ENCODE measurements at regions not wholly inside any gene's neighbourhood (a gene's known extent, or its start where the extent isn't known, plus 50 kb on each side); places are given as distances from the start of the nearest gene placed in this dataset.
"Not testable (repeated sequence)": the region's sequence is repeated elsewhere in the genome, so short reads cannot be mapped to it uniquely, and the experiment has no call there.

DNA sequence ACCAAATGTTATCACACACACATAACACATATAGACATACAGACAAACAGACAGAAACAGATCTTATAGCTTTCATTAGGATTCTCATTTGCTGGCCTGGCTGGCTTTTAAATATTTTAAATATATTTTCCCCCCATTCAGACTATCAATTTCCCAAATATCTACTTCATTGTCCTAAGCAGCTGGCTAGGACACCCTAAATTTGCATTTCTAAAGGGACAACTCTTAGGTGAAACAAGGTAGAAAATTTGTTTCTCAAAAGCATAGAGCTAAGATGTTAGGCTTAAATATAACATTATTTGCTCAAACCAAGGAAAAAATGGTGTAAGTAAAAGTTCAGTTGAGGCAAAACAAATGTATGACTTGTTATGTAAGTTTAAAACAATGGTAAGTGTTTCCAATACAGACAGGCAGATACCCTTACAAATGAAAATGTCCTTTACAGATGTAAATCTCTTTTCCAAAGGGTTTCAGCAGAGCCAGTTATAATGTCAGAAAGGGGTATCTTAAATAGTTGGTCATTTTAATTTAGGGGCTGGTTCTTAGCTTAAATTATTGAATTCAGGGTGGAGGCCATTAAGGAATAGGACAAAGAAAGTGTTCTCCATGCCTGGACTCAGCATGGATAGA, 522.8 kb downstream of the DMRTA1 start:
- H3K9me3 Mint-ChIP-seq (ENCODE audit: insufficient read depth), result peaks cover 3% of the 10 kb centered on the region
- DNase-seq (no peak), ATAC-seq (no peak)
- no peaks in the 10 kb centered on the region for H3K4me1 Mint-ChIP-seq (ENCODE audit: low read depth)
- no peak overlapping the region for H3K4me3 Mint-ChIP-seq
- no peak overlapping the region for H3K27ac Mint-ChIP-seq
- POLR2A ChIA-PET, result no interaction called here
- CTCF ChIA-PET, result no interaction called here
- no peaks in the 10 kb centered on the region for H3K36me3 Mint-ChIP-seq (ENCODE audit: low read depth)
- no peaks in the 10 kb centered on the region for H3K27me3 Mint-ChIP-seq (ENCODE audit: low read depth)

DNA sequence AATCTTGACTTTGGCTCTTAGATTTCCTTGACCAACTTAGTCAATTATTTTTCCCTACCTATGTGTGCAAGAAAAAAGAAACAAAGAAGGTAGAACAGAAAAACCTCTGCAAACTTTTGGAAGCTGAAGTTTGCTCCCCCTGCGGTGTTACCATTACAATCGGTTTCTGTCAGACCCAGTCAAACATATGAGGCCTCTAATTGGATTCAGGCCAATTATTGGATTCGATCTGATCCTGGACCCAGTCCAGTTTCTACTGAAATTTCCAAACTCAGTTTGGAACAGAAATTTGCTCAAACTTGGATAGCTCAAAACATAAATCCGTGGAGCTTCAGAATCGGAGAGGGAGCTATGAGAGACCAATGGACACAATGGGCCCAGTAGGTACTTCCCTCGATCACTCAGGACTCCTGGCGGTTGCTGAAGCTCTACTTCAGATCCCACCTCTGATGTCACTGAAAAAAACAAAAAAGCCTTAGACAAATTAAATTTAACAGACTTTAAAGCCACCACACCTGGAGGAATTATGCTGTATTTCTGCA, 523.9 kb downstream of the DMRTA1 start:
- peaks cover 3% of the 10 kb centered on the region for H3K9me3 Mint-ChIP-seq (ENCODE audit: insufficient read depth)
- no peak overlapping the region for H3K4me3 Mint-ChIP-seq
- H3K27ac Mint-ChIP-seq, result no peak overlapping the region
- H3K27me3 Mint-ChIP-seq (ENCODE audit: low read depth), result no peaks in the 10 kb centered on the region
- no peaks in the 10 kb centered on the region for H3K4me1 Mint-ChIP-seq (ENCODE audit: low read depth)
- POLR2A ChIA-PET, result no interaction called here
- CTCF ChIA-PET, result no interaction called here
- ATAC-seq (no peak), DNase-seq (no peak)
- no peaks in the 10 kb centered on the region for H3K36me3 Mint-ChIP-seq (ENCODE audit: low read depth)

DNA sequence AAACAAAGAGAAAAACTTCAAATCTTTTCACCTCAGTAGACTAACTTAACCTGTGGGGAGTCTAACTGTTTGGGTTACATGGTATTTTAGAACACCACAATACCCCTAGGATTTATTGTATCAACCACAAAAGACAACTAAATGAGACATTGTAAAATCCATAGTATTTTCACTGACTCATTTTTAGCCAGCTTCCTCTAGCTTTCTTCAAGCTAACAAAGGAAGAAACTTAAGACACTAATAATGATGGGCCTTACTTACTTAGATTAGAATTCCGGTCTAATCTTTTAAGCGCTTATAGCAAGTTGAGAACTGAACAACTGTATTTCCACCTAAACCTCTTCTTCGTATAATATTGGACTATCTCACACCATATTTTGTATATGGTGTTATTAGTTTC, 529.3 kb downstream of the DMRTA1 start:
- Mint-ChIP-seq H3K27ac (no peak overlapping the region), H3K4me3 (no peak overlapping the region), H3K9me3 (ENCODE audit: insufficient read depth) (no peaks in the 10 kb centered on the region), H3K36me3 (ENCODE audit: low read depth) (no peaks in the 10 kb centered on the region), H3K4me1 (ENCODE audit: low read depth) (no peaks in the 10 kb centered on the region), H3K27me3 (ENCODE audit: low read depth) (no peaks in the 10 kb centered on the region)
- CTCF ChIA-PET, result no interaction called here
- no peak for DNase-seq
- ATAC-seq, result no peak
- POLR2A ChIA-PET, result no interaction called here

DNA sequence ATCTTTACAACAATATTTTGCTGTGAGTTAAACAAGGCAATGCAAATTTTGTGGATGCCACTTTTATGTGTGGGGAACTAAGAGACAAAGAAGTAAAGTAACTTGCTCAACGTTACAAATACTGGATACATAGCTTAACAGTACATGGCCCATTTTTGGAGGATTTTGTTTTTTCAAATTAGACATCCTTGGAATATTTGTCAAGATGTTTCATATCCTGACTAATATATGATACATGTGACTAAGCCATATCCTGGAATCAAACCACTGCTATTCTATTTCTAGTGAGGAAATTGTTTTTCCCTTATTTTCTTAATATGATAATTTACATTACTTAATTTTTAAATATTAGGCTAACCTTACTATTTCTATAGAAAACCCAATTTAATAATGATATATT, 529.8 kb downstream of the DMRTA1 start:
- POLR2A ChIA-PET, result no interaction called here
- Mint-ChIP-seq H3K4me1 (ENCODE audit: low read depth) (no peaks in the 10 kb centered on the region), H3K27me3 (ENCODE audit: low read depth) (no peaks in the 10 kb centered on the region), H3K36me3 (ENCODE audit: low read depth) (no peaks in the 10 kb centered on the region), H3K27ac (no peak overlapping the region), H3K9me3 (ENCODE audit: insufficient read depth) (no peaks in the 10 kb centered on the region), H3K4me3 (no peak overlapping the region)
- ATAC-seq (no peak), DNase-seq (no peak)
- CTCF ChIA-PET, result no interaction called here

DNA sequence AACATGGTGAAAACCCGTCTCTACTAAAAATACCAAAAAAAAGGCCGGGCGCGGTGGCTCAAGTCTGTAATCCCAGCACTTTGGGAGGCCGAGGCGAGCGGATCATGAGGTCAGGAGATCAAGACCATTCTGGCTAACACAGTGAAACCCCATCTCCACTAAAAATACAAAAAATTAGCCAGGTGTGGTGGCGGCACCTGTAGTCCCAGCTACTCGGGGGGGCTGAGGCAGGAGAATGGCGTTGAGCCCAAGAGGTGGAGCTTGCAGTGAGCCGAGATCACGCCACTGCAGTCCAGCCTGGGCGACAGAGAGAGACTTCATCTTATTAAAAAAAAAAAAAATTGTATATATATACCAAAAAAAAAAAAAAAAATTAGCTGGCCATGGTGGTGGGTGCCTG, 533.8 kb downstream of the DMRTA1 start:
- H3K27ac Mint-ChIP-seq; H3K4me1 Mint-ChIP-seq (ENCODE audit: low read depth); H3K9me3 Mint-ChIP-seq (ENCODE audit: insufficient read depth); POLR2A ChIA-PET; H3K4me3 Mint-ChIP-seq; H3K36me3 Mint-ChIP-seq (ENCODE audit: low read depth); DNase-seq; CTCF ChIA-PET; ATAC-seq; H3K27me3 Mint-ChIP-seq (ENCODE audit: low read depth): not testable (repeated sequence)

DNA sequence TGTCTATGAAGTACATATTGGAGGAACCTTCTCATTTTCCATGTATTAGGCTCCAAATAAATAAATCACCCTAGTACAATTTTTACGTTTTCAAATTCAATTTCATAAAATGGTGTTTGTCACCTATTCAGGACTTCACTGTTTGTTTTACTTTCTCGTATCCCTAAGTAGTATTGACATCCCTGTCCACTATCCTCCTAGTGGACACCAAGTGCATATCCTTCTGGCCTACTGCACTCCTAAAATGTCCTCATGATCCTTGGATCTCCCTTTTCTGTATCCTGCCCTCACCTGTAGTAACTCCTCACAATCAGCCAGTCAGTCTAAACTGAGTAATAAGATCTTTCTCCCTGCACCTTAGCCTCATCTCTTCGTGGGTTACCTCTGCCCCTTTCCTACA, 539.9 kb downstream of the DMRTA1 start:
- ChIA-PET POLR2A (no interaction called here), CTCF (no interaction called here)
- H3K27ac Mint-ChIP-seq, result no peak overlapping the region
- H3K9me3 Mint-ChIP-seq (ENCODE audit: insufficient read depth), result no peaks in the 10 kb centered on the region
- DNase-seq (no peak), ATAC-seq (no peak)
- no peaks in the 10 kb centered on the region for H3K36me3 Mint-ChIP-seq (ENCODE audit: low read depth)
- H3K4me1 Mint-ChIP-seq (ENCODE audit: low read depth), result no peaks in the 10 kb centered on the region
- no peak overlapping the region for H3K4me3 Mint-ChIP-seq
- no peaks in the 10 kb centered on the region for H3K27me3 Mint-ChIP-seq (ENCODE audit: low read depth)

DNA sequence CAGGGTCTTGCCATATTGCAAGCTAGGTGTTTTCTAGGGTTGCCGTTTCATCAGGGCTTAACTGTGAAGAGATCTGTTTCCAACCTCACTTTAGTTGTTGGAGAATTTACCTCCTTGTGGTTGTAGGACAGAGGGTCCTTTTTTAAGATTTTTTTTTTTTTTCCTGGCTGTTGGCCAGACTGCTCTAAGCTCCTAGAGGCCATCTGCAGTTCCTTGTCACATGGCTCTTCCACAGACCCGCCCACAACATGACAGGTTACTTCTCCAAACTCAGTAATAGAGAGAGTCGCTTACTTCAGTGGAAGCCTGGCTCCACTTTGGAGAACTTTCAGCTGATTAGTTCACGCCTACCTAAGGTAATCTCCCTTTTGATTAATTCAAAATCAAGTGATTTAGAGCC, 543.7 kb downstream of the DMRTA1 start:
- H3K9me3 Mint-ChIP-seq (ENCODE audit: insufficient read depth), result no peaks in the 10 kb centered on the region
- no peaks in the 10 kb centered on the region for H3K4me1 Mint-ChIP-seq (ENCODE audit: low read depth)
- POLR2A ChIA-PET, result no interaction called here
- H3K27me3 Mint-ChIP-seq (ENCODE audit: low read depth), result no peaks in the 10 kb centered on the region
- DNase-seq, result no peak
- no peaks in the 10 kb centered on the region for H3K36me3 Mint-ChIP-seq (ENCODE audit: low read depth)
- no peak overlapping the region for H3K4me3 Mint-ChIP-seq
- ATAC-seq, result no peak
- CTCF ChIA-PET, result interaction anchor here (0.6 kb wide), 1 partner anchor 570 kb away, joined by 3 read pairs; no protein-coding TSS in a partner anchor
- H3K27ac Mint-ChIP-seq, result no peak overlapping the region

DNA sequence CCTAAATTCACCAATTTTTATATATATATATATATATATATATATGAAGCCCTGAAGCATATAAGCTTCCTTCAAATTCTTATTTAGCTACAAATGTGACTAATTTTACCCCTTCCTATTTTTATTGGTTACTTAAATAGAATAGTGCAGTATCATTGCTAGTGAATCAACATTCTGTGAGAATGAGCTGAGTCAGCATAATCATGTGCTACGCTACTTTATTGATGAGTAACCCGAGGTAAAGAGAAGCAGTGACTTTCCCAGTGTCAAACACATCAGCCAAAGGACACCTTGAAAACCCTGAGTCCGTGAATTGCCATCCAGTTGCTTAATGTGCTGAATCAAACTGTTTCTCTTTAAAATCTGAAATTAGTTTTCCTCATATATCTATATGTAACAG, 546.2 kb downstream of the DMRTA1 start:
- ATAC-seq (no peak), DNase-seq (no peak)
- H3K27ac Mint-ChIP-seq, result no peak overlapping the region
- no peaks in the 10 kb centered on the region for H3K36me3 Mint-ChIP-seq (ENCODE audit: low read depth)
- CTCF ChIA-PET, result no interaction called here
- no peaks in the 10 kb centered on the region for H3K27me3 Mint-ChIP-seq (ENCODE audit: low read depth)
- no peak overlapping the region for H3K4me3 Mint-ChIP-seq
- POLR2A ChIA-PET, result no interaction called here
- no peaks in the 10 kb centered on the region for H3K4me1 Mint-ChIP-seq (ENCODE audit: low read depth)
- H3K9me3 Mint-ChIP-seq (ENCODE audit: insufficient read depth), result peaks cover 8% of the 10 kb centered on the region

DNA sequence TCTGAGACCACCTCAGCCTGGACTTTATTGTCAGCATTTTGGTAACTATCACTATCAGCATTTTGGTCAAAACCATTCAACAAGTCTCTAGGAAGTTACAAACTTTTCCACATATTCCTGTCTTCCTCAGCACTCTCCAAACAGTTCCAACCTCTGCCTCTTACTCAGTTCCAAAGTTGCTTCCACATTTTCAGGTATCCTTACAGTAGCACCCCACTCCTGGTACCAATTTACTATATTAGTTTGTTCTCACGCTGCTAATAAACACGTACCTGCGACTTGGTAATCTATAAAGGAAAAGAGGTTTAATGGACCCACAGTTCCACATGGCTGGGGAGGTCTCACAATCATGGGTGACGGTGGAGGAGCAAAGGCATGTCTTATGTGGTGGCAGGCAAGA, 551.3 kb downstream of the DMRTA1 start:
- H3K4me1 Mint-ChIP-seq (ENCODE audit: low read depth), result no peaks in the 10 kb centered on the region
- ATAC-seq, result no peak
- ChIA-PET POLR2A (no interaction called here), CTCF (no interaction called here)
- DNase-seq, result no peak
- peaks cover 24% of the 10 kb centered on the region for H3K9me3 Mint-ChIP-seq (ENCODE audit: insufficient read depth)
- H3K36me3 Mint-ChIP-seq (ENCODE audit: low read depth), result no peaks in the 10 kb centered on the region
- H3K27me3 Mint-ChIP-seq (ENCODE audit: low read depth), result no peaks in the 10 kb centered on the region
- no peak overlapping the region for H3K27ac Mint-ChIP-seq
- H3K4me3 Mint-ChIP-seq, result no peak overlapping the region

DNA sequence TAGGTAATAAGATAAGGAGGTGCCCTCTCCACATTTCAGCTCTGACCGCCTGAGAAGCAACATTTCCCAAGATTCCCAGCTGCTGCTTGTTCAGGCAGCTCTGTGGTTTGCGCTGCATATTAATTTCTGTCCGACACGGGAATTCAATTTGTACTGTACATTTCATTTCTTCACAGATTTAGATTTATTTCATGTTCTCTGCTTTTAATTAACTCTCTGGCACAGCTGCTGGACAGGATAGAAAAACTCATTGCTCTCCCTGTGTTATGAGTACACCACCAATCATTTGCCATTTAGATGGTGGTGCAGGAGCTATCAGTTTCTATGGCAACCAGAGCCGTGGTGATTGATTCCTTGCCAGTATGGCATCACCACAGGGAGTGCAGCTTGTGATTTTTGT, 558.5 kb downstream of the DMRTA1 start:
- ChIA-PET CTCF (no interaction called here), POLR2A (no interaction called here)
- ATAC-seq, result no peak
- Mint-ChIP-seq H3K27ac (no peak overlapping the region), H3K4me1 (ENCODE audit: low read depth) (no peaks in the 10 kb centered on the region), H3K36me3 (ENCODE audit: low read depth) (no peaks in the 10 kb centered on the region), H3K9me3 (ENCODE audit: insufficient read depth) (peaks cover 15% of the 10 kb centered on the region), H3K4me3 (no peak overlapping the region), H3K27me3 (ENCODE audit: low read depth) (no peaks in the 10 kb centered on the region)
- no peak for DNase-seq

DNA sequence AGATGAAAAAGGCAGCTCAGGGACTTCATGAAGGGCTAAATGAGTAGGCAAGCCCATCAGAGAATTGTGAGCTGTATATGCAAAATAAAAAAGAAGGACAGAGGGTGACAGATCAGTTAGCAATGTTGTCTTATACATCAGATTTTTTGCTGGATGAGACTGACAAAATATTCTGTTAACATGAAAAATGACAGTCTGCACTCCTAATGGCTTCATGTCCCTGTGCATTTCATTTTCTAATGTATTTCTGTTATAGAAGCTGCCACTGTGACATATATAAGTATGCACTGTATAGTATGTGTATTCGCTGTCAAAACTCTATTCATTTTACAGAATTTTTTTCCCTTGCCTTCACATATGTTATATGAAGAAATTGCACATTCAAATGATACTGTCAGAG, 559.5 kb downstream of the DMRTA1 start:
- Mint-ChIP-seq H3K4me3 (no peak overlapping the region), H3K4me1 (ENCODE audit: low read depth) (no peaks in the 10 kb centered on the region), H3K27ac (no peak overlapping the region), H3K27me3 (ENCODE audit: low read depth) (no peaks in the 10 kb centered on the region), H3K9me3 (ENCODE audit: insufficient read depth) (peaks cover 15% of the 10 kb centered on the region), H3K36me3 (ENCODE audit: low read depth) (no peaks in the 10 kb centered on the region)
- ChIA-PET CTCF (no interaction called here), POLR2A (no interaction called here)
- ATAC-seq (no peak), DNase-seq (no peak)

DNA sequence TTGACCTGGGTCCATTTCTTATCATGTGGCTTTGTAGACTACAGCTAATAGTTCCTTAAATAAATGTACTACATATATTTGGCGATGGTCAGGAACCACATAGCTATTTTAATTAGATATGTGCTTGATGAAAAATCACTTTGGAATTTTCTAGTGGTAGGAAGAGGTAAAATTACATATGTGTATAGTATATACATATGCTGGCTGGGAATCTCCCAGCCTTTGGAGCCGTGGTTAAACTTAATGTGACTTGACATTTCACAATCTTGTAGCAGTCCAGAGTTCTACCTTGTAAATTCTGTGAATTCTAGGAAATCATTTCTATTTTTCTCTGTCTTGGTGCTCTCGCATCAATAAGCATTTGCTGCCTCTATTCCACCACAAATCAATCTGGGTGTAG, 565.0 kb downstream of the DMRTA1 start:
- no peaks in the 10 kb centered on the region for H3K27me3 Mint-ChIP-seq (ENCODE audit: low read depth)
- ATAC-seq, result no peak
- POLR2A ChIA-PET, result no interaction called here

DNA sequence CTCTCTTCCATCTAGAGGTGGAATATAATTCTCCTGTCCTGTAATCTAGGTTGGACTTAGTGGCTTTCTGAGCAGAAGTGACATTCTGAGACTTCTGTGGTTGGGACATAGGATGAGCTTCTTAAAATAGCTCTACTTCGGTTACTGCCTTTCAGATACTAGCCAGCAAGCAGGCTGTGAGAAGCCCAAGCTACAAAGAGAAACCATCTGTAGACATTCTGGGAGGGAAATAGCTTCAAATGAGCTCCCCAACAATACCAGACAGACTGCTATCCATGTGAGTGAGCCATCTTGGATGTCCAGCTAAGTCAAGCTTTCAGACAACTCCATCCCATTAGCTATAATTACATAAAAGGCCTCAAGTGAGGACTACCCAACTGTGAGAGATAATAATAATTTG, 568.9 kb downstream of the DMRTA1 start:
- no peaks in the 10 kb centered on the region for H3K36me3 Mint-ChIP-seq (ENCODE audit: low read depth)
- POLR2A ChIA-PET, result no interaction called here
- H3K4me3 Mint-ChIP-seq, result no peak overlapping the region
- no peaks in the 10 kb centered on the region for H3K27me3 Mint-ChIP-seq (ENCODE audit: low read depth)
- ATAC-seq, result no peak
- no peak overlapping the region for H3K27ac Mint-ChIP-seq
- CTCF ChIA-PET, result no interaction called here
- H3K4me1 Mint-ChIP-seq (ENCODE audit: low read depth), result no peaks in the 10 kb centered on the region
- DNase-seq, result no peak
- no peaks in the 10 kb centered on the region for H3K9me3 Mint-ChIP-seq (ENCODE audit: insufficient read depth)

More for the DNA sequence above, 565.0 kb downstream of the DMRTA1 start:
- peaks cover 4% of the 10 kb centered on the region for H3K9me3 Mint-ChIP-seq (ENCODE audit: insufficient read depth)
- no peak for DNase-seq
- H3K36me3 Mint-ChIP-seq (ENCODE audit: low read depth), result no peaks in the 10 kb centered on the region
- H3K4me1 Mint-ChIP-seq (ENCODE audit: low read depth), result no peaks in the 10 kb centered on the region
- CTCF ChIA-PET, result no interaction called here
- no peak overlapping the region for H3K27ac Mint-ChIP-seq
- H3K4me3 Mint-ChIP-seq, result no peak overlapping the region

Data from activated CD8-positive, alpha-beta T cell treated with anti-CD3 and anti-CD28 coated beads, Interleukin-2, amount 10 ng/mL, durations not matched to agents 7 days and 5 days (primary cell).